Panc1 (cell line): ENCODE measurements at regions not wholly inside any gene's neighbourhood (a gene's known extent, or its start where the extent isn't known, plus 50 kb on each side); places are given as distances from the start of the nearest gene placed in this dataset.

Experiments
- SIN3A ChIP-seq: IDR thresholded peaks from 2 replicates; pipeline ENCODE4 v1.6.1; 2012; ENCODE audit warnings: low read depth, mild to moderate bottlenecking, low read length, moderate library complexity, borderline replicate concordance; ENCODE audit not compliant: insufficient read depth
- TF ChIP-seq, protein P1 (sequence below): fragments of 450-650 bp; IDR thresholded peaks from 2 replicates; pipeline ENCODE4 v1.5.1; 2017; ENCODE audit warnings: mild to moderate bottlenecking

DNA sequence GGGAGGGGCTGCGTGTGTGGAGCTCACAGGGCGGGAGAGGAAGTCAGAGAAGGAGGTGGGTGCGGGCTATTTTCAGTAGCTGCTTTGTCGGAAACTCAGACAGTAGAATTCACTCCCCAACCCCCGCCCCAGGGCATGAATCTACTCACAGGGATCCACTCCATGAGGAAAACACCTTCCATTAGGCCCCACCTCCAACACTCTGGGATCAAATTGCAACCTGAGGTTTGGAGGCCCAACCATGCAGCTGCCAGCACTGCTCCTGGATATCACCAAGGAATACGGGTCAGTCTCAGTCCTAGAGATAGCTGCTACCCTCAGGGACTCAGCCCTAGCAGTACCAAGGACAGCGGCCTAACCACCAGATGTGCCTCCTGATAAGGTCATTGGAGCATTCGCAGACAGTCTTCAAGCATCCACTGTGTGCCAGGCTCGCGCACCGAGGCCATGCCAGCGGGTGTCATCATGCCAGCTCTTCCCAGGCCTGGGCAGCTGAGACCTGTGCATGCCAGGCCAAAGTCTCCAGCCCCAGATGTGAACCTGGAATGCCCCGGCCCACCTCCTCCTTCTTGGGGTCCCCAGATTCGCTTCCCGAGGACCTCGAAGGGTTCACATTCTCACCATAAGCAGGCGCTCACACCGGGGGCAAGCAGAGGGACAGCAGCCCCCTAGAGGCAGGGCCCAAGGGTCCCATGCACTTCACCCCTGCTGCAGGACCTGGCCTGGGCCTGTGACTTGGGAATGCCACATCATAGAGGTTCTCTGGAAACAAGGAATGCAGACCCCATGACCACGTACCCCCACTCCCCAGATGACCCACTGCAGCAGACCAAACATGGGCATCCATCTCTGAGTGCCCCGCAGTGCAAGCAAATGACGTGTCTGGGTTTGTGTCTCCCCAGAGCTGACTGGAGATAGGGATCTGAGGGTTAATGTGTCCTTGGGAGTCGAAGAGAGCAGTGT is 102.3 kb downstream of the ADRA2C start:
- TF ChIP-seq, protein P1, sequence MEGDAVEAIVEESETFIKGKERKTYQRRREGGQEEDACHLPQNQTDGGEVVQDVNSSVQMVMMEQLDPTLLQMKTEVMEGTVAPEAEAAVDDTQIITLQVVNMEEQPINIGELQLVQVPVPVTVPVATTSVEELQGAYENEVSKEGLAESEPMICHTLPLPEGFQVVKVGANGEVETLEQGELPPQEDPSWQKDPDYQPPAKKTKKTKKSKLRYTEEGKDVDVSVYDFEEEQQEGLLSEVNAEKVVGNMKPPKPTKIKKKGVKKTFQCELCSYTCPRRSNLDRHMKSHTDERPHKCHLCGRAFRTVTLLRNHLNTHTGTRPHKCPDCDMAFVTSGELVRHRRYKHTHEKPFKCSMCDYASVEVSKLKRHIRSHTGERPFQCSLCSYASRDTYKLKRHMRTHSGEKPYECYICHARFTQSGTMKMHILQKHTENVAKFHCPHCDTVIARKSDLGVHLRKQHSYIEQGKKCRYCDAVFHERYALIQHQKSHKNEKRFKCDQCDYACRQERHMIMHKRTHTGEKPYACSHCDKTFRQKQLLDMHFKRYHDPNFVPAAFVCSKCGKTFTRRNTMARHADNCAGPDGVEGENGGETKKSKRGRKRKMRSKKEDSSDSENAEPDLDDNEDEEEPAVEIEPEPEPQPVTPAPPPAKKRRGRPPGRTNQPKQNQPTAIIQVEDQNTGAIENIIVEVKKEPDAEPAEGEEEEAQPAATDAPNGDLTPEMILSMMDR, result no peak
- TF ChIP-seq SIN3A, result no peak
